GM21825 (cell line): ENCODE measurements at regions not wholly inside any gene's neighbourhood (a gene's known extent, or its start where the extent isn't known, plus 50 kb on each side); places are given as distances from the start of the nearest gene placed in this dataset.
"Not testable (repeated sequence)": the region's sequence is repeated elsewhere in the genome, so short reads cannot be mapped to it uniquely, and the experiment has no call there.

ENCODE experiments used
- ATAC-seq: cut with Tn5 transposase; IDR thresholded peaks from one replicate; pipeline ENCODE4 v1.9.1; 2021; ENCODE audit warnings: mild to moderate bottlenecking, moderate library complexity; ENCODE audit not compliant: unreplicated experiment

GRCh38 chr4:114229706-114230105, 250.3 kb upstream of the ARSJ start:
- no peak for ATAC-seq

- no peak for ATAC-seq
These were observed 256.8 kb upstream of the ARSJ start for GRCh38 chr4:114236171-114236769.

DNA sequence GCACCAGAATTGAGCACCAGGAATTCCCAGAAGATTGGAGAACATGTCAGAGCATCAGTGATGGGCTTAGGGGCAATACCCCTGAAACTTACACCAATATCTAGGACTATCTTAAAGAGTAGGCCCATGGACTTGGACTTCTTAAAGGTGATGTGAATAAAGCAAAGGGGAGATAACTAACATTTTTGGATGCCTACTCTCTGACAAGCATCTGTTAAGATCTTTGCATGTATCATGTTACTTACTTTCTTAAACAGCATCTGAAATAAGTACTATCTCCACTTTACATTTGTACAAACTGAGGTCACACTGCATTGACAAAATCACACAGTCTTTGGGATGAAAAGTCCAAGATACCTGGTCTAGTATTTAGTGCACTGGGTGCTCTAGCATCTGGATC, 258.6 kb upstream of the ARSJ start:
- no peak for ATAC-seq

- no peak for ATAC-seq
These were observed 270.1 kb upstream of the ARSJ start for GRCh38 chr4:114249561-114249960.

DNA sequence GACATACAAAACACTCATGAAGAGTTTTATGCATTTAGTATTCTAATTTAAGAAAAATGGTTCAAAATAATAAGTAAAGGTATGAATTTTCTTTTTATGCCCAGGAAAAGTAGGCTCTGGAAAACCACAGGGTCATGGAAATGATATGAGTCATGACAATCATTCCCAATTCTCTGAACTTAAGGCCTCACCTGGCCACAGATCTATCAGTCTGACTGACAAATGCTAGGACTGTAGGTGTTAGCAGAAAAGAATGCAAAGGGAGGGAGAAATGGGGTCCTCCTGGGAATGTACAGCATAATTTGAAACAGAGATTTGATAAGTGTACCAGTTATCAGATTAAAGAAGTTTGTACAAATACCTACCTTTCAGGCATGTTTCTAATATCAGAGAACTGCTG, 270.5 kb upstream of the ARSJ start:
- no peak for ATAC-seq

DNA sequence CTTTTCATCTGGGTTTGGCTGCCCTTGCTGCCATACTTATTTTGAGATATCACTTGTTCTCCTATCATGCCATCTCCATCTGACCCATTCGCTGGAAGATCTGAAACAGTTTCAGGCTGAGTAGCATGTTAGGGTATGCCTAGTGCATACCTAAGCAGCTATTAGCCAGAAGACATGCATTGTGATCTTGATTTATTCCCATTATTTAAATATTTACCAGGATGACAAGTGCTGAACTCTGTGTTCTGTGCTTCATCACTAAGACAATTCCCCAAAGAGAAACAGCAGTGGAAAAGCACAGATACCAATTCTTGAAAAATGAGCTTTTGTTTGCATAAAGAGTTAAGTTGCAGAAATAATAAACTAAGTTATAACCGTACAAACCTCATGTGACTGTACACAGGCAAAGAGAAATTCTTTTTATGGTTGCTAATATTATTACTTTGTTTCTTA, 271.0 kb upstream of the ARSJ start:
- ATAC-seq: no peak

DNA sequence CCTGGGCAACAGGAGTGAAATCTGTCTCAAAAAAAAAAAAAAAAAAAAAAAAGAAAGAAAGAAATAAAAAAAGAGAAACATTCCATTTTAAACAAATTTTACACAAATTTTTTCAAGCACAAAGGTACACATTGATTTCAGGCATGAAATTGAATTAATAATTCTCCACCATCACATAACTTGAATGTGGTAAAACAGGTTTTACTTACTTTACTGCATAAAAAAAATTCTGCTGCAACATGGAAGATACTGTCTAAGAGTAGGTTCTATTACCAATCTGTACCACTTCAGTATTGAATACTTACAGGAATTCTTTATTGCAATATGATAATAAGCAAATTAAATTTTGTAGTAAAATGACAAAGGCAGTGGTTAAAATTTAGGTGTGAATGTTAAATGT, 271.6 kb upstream of the ARSJ start:
- no peak for ATAC-seq

- no peak for ATAC-seq
These were observed 273.1 kb upstream of the ARSJ start for GRCh38 chr4:114252499-114252898.

GRCh38 chr4:114257501-114257900, 278.1 kb upstream of the ARSJ start:
- no peak for ATAC-seq

DNA sequence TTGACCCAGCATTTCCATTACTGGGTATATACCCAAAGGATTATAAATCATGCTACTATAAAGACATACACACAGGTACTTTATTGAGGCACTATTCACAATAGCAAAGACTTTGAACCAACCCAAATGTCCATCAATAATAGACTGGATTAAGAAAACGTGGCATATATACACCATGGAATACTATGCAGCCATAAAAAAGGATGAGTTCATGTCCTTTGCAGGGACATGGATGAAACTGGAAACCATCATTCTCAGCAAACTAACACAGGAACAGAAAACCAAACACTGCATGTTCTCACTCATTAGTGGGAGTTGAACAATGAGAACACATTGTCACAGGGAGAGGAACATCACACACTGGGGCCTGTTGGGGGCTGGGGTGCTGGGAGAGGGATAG, 283.0 kb upstream of the ARSJ start:
- ATAC-seq: not testable (repeated sequence)

- ATAC-seq: no peak
These were observed 283.8 kb upstream of the ARSJ start for GRCh38 chr4:114263233-114263632.

- ATAC-seq: no peak
These were observed 285.0 kb upstream of the ARSJ start for GRCh38 chr4:114264452-114264851.

GRCh38 chr4:114264877-114265291, 285.4 kb upstream of the ARSJ start:
- no peak for ATAC-seq

GRCh38 chr4:114265342-114265741, 285.9 kb upstream of the ARSJ start:
- ATAC-seq: no peak

DNA sequence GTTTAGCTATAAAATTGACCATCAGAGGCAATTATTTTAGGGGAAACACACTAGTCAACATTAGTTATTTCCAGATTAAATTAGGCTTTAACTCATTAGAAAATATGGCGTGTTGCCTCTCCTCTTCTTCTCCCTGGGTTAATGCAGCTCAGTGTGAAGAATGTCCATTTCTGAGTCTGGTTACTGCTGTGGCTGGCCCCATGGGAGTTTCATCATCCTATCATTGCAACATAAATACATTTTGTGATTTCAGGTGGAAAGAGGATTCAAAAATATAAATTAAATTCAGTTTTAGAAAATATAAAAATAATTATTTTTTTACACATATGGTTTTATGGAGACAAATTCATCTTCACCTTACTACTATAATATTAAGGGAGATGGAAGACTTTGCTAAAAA, 288.5 kb upstream of the ARSJ start:
- ATAC-seq: no peak

- ATAC-seq: no peak
These were observed 291.6 kb upstream of the ARSJ start for GRCh38 chr4:114271031-114271430.

DNA sequence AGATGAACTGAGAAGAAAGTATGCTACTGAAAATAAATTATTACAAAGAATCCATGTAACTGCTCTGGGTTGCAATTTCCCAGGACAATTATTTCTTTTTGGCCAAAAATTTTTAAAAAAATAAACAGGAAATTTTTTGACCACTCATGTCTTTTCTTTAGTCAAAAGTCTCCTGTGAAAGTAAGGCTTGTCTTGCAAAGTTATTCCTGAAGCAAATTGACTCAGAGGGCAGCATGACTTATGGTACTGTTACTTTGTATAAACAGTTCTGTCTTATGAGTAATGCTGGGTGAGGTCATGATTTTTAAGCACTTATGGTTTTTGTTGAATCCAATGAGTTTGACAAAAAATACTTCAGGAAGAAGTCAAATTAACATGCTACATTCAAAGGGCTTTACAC, 292.8 kb upstream of the ARSJ start:
- no peak for ATAC-seq

DNA sequence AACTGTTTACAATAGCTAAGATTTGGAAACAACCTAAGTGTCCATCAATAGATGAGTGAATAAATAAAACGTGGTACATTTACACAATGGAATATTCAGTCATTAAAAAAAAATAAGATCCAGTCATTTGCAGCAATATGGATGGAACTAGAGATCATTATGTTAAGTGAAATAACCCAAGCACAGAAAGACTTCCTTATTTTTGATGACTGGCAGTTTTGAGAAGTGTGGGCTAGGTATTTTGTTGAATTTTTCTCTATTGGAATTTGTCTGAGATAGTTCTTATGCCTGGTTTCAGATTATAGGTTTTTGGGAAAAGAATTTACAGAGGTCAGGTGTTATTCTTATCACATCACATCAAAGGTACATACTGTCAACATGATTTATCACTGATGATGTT, 293.8 kb upstream of the ARSJ start:
- no peak for ATAC-seq

GRCh38 chr4:114277690-114278089, 298.2 kb upstream of the ARSJ start:
- ATAC-seq: no peak

GRCh38 chr4:114279066-114279465, 299.6 kb upstream of the ARSJ start:
- ATAC-seq: no peak

DNA sequence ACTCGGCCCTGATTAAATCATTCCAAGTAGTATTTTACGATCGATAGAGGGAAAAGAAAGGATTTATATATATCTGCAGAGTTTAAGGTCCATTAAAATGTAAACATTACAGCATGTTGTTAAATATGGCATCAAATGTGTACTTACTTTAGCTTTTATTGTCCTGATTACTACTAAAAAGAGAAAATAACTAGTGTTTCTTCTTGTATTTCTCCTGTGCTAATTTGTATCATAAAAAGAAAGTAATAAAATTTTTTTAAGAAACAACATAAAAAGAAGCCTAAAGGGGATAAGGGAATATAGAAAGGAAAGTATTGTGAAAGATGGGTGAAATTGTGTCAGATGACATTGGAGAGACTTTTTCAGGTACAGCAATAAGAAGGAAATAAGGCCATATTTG, 300.3 kb upstream of the ARSJ start:
- ATAC-seq: no peak

GRCh38 chr4:114280645-114281044, 301.2 kb upstream of the ARSJ start:
- no peak for ATAC-seq

DNA sequence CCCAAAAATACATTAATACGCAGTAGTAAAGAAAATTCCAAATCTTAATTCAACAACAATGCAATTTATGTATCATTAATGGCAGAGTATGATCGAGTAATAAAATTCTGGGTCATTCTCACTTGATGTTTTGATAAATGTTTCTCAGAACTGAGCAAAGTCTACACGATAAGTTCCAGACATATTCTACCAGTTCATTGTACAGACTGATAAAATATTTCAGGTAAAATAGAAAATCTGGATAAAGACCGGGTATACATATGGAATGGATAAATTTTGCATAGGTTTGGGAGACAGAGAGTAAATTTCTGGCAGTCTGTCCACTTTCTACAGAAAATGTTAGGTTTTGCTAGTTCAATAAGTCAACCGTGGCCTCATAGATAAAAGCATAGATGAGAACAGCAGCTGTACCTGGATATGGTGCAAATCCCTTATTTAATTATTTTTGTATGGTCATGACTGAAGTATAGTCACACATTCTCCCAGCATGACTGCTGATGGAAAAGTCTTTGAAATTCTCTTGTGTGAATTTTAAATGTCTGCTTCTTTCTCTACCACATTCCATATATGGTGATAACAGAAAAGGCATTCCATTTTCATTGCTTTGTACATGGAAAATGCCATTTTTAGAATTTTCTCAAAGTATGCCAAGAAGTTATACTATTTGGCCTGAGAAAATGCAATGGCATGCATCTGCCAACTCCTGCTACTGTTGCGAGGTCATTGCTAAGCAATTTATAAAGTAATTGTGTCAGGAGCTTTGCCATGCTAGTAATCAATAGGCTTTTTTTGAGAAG, 301.9 kb upstream of the ARSJ start:
- no peak for ATAC-seq
